ENCODE measurements at regions not wholly inside any gene's neighbourhood (a gene's known extent, or its start where the extent isn't known, plus 50 kb on each side); places are given as distances from the start of the nearest gene placed in this dataset.

- no peak for TF ChIP-seq CTCF (IDR thresholded peaks at IDR 0.05)
- no peak for TF ChIP-seq POLR2A (IDR thresholded peaks at IDR 0.05)
Measured at GRCh38 chr5:130797303-130797702, 367.8 kb downstream of the HINT1 start.

Data from thyroid gland (tissue), 4 donors.